HEK293 (cell line): ENCODE measurements at regions not wholly inside any gene's neighbourhood (a gene's known extent, or its start where the extent isn't known, plus 50 kb on each side); places are given as distances from the start of the nearest gene placed in this dataset.

Experiments used
- CTCF ChIA-PET: fragments of 350-600 bp; formaldehyde crosslinking; extraction: SDS; loops from one replicate; lab custom pipeline; 2021; ENCODE audit warnings: antibody characterized with exemption; lab: Yijun Ruan, JAX
- POLR2A ChIA-PET: fragments of 300-600 bp; formaldehyde crosslinking; extraction: SDS; loops from one replicate; lab custom pipeline; 2020; ENCODE audit warnings: antibody characterized with exemption, inconsistent platforms; lab: Yijun Ruan, JAX
- H3K27ac ChIP-seq: fragments of 200-500 bp; sonication (Bioruptor generic); 2 replicates; pipeline ENCODE4 v1.5.1; 2014; ENCODE audit warnings: low read depth, low read length, control low read depth, inconsistent platforms; ENCODE audit errors: extremely low read depth
- H3K36me3 ChIP-seq, 2 experiments: fragments of 200-500 bp in 1 of 2; sonication (Bioruptor generic) in 1 of 2; 1 replicate in 1 of 2; 2 replicates in 1 of 2; pipeline ENCODE4 v1.5.1; 2014 to 2017; ENCODE audit warnings: inconsistent platforms in 2 of 2, low read length in 2 of 2; ENCODE audit not compliant: control insufficient read depth in 2 of 2, insufficient read depth in 1 of 2
- H3K4me1 ChIP-seq: fragments of 200-500 bp; sonication (Bioruptor generic); 2 replicates; pipeline ENCODE4 v1.5.1; 2014; ENCODE audit warnings: mild to moderate bottlenecking, low read length, inconsistent platforms; ENCODE audit not compliant: control insufficient read depth, insufficient read depth
- H3K4me3 ChIP-seq: 2 replicates; pipeline ENCODE4 v1.5.1; 2011; ENCODE audit warnings: low read depth, mild to moderate bottlenecking, control low read depth, low read length, moderate library complexity
- H3K9me3 ChIP-seq: fragments of 200-500 bp; sonication (Bioruptor generic); 2 replicates; pipeline ENCODE4 v1.5.1; 2014; ENCODE audit warnings: low read depth, low read length, inconsistent platforms; ENCODE audit not compliant: control insufficient read depth, insufficient read depth
- GFI1B ChIP-seq: fragments of 450-650 bp; formaldehyde crosslinking; IDR thresholded peaks from 2 replicates; pipeline ENCODE4 v1.5.1; 2016; ENCODE audit warnings: missing biosample characterization, missing genetic modification characterization
- HOXC10 ChIP-seq: sonication (generic); formaldehyde crosslinking; IDR thresholded peaks from 2 replicates; pipeline ENCODE4 v1.8.1; 2023; ENCODE audit warnings: mild to moderate bottlenecking, missing genetic modification reagents
- SETDB1 ChIP-seq: IDR thresholded peaks from one replicate; pipeline ENCODE4 v1.6.1; 2017; ENCODE audit warnings: mild to moderate bottlenecking, low read length, moderate library complexity, mixed read lengths; ENCODE audit not compliant: insufficient read length
- TRIM28 ChIP-seq: IDR thresholded peaks from 2 replicates; pipeline ENCODE4 v1.6.1; 2011; ENCODE audit warnings: low read length, control low read depth, borderline replicate concordance
- ZIC2 ChIP-seq: fragments of 450-650 bp; formaldehyde crosslinking; IDR thresholded peaks from 2 replicates; pipeline ENCODE4 v1.5.1; 2016; ENCODE audit warnings: missing biosample characterization, missing genetic modification characterization
- ZNF10 ChIP-seq: fragments of 450-650 bp; formaldehyde crosslinking; IDR thresholded peaks from 2 replicates; pipeline ENCODE4 v1.5.1; 2017; ENCODE audit warnings: missing biosample characterization, missing genetic modification characterization
- ZNF140 ChIP-seq: fragments of 450-650 bp; formaldehyde crosslinking; IDR thresholded peaks from 2 replicates; pipeline ENCODE4 v1.5.1; 2016; ENCODE audit warnings: missing biosample characterization, missing genetic modification characterization
- ZNF175 ChIP-seq: fragments of 450-650 bp; formaldehyde crosslinking; IDR thresholded peaks from 2 replicates; pipeline ENCODE4 v1.5.1; 2016; ENCODE audit warnings: missing biosample characterization, missing genetic modification characterization
- ZNF23 ChIP-seq: fragments of 450-650 bp; formaldehyde crosslinking; IDR thresholded peaks from 2 replicates; pipeline ENCODE4 v1.5.1; 2016; ENCODE audit warnings: missing biosample characterization, missing genetic modification characterization, borderline replicate concordance
- ZNF366 ChIP-seq: fragments of 450-650 bp; formaldehyde crosslinking; conservative IDR thresholded peaks from 2 replicates; pipeline ENCODE4 v1.5.1; 2016; ENCODE audit warnings: missing biosample characterization, missing genetic modification characterization
- ZNF404 ChIP-seq: fragments of 450-650 bp; formaldehyde crosslinking; IDR thresholded peaks from 2 replicates; pipeline ENCODE4 v1.5.1; 2017; ENCODE audit warnings: missing biosample characterization, missing genetic modification characterization
- ZNF473 ChIP-seq: fragments of 450-650 bp; formaldehyde crosslinking; IDR thresholded peaks from 2 replicates; pipeline ENCODE4 v1.5.1; 2017; ENCODE audit warnings: missing biosample characterization, missing genetic modification characterization
- ZNF48 ChIP-seq: fragments of 450-650 bp; formaldehyde crosslinking; IDR thresholded peaks from 2 replicates; pipeline ENCODE4 v1.5.1; 2016; ENCODE audit warnings: missing biosample characterization, missing genetic modification characterization
- ZNF544 ChIP-seq: fragments of 450-650 bp; formaldehyde crosslinking; IDR thresholded peaks from 2 replicates; pipeline ENCODE4 v1.5.0; 2017; ENCODE audit warnings: missing biosample characterization, missing genetic modification characterization
- ZNF596 ChIP-seq: fragments of 450-650 bp; IDR thresholded peaks from 2 replicates; pipeline ENCODE4 v1.5.0; 2018; ENCODE audit warnings: missing biosample characterization, mild to moderate bottlenecking, missing genetic modification characterization, moderate library complexity
- ZNF639 ChIP-seq: fragments of 450-650 bp; formaldehyde crosslinking; IDR thresholded peaks from 2 replicates; pipeline ENCODE4 v1.5.1; 2016; ENCODE audit warnings: missing biosample characterization, missing genetic modification characterization
- ZNF791 ChIP-seq: fragments of 450-650 bp; formaldehyde crosslinking; IDR thresholded peaks from 2 replicates; pipeline ENCODE4 v1.5.1; 2016; ENCODE audit warnings: missing biosample characterization, missing genetic modification characterization
- ZSCAN30 ChIP-seq: fragments of 450-650 bp; IDR thresholded peaks from 2 replicates; pipeline ENCODE4 v1.5.1; 2018; ENCODE audit warnings: missing biosample characterization, mild to moderate bottlenecking, missing genetic modification characterization, moderate library complexity
- TF ChIP-seq, protein P1 (sequence below): fragments of 450-650 bp; formaldehyde crosslinking; optimal IDR thresholded peaks from 2 replicates; pipeline ENCODE3; 2016; ENCODE audit warnings: missing biosample characterization, mild to moderate bottlenecking, missing genetic modification characterization
- TF ChIP-seq, protein P2 (sequence below): fragments of 450-650 bp; formaldehyde crosslinking; IDR thresholded peaks from 2 replicates; pipeline ENCODE4 v1.5.1; 2017; ENCODE audit warnings: missing biosample characterization, missing genetic modification characterization
- TF ChIP-seq, protein P3 (sequence below): fragments of 450-650 bp; formaldehyde crosslinking; IDR thresholded peaks from 2 replicates; pipeline ENCODE4 v1.5.1; 2016; ENCODE audit warnings: missing biosample characterization, missing genetic modification characterization

DNA sequence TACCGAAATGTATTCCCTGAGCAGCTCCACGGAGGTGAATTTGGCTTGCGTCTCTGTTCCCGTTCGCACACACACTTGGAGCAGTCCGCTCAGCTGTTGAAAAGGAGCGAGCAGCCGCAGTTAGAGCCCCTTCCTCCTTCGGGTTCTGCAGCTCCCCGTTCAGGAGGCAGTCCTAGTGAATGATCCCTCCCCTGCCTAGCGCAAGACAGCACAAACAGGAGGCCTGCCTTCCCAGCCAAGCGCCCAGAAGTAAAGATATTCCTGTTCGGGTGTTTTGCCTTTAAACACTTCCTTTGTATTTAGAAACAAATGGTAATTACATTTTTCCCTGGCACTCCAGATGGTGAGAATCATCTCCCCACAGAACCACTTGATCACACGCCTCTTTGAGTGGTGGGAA lies 64.7 kb downstream of the ABCC12 start:
- TF ChIP-seq ZNF10 (tag by site-specific recombination) (no peak), HOXC10 (CRISPR knock-in tag) (no peak)
- CTCF ChIA-PET = interaction anchor here (0.7 kb wide), 1 partner anchor 15 kb away, joined by 3 read pairs; no protein-coding TSS in a partner anchor
- Histone ChIP-seq H3K27ac (no peak overlapping the region), H3K9me3 (no peaks in the 10 kb centered on the region), H3K4me1 (no peaks in the 10 kb centered on the region), H3K4me3 (no peak overlapping the region), H3K36me3 (no peaks in the 10 kb centered on the region)
- POLR2A ChIA-PET = no interaction called here

GRCh38 chr16:48089053-48089792 lies 66.6 kb downstream of the ABCC12 start:
- no peak overlapping the region for H3K4me3 ChIP-seq
- H3K36me3 ChIP-seq = no peaks in the 10 kb centered on the region
- ChIA-PET CTCF (interaction anchor here (0.8 to 0.9 kb wide), 3 partner anchors 13 to 1159 kb away, joined by 3 to 6 read pairs (median 3); no protein-coding TSS in a partner anchor), POLR2A (no interaction called here)
- no peak overlapping the region for H3K27ac ChIP-seq
- H3K4me1 ChIP-seq = no peaks in the 10 kb centered on the region
- no peaks in the 10 kb centered on the region for H3K9me3 ChIP-seq
- TF ChIP-seq ZNF366 (tag by site-specific recombination) = no peak
- TF ChIP-seq TRIM28 = no peak
- no peak for TF ChIP-seq ZSCAN30 (tag by site-specific recombination)
- TF ChIP-seq, protein P1, sequence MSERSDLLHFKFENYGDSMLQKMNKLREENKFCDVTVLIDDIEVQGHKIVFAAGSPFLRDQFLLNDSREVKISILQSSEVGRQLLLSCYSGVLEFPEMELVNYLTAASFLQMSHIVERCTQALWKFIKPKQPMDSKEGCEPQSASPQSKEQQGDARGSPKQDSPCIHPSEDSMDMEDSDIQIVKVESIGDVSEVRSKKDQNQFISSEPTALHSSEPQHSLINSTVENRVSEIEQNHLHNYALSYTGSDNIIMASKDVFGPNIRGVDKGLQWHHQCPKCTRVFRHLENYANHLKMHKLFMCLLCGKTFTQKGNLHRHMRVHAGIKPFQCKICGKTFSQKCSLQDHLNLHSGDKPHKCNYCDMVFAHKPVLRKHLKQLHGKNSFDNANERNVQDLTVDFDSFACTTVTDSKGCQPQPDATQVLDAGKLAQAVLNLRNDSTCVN (tag by site-specific recombination) = no peak
- TF ChIP-seq ZNF473 (tag by site-specific recombination) = no peak
- TF ChIP-seq ZNF596 (tag by site-specific recombination) = no peak
- TF ChIP-seq ZNF544 (tag by site-specific recombination) = no peak
- no peak for TF ChIP-seq ZNF48 (tag by site-specific recombination)
- TF ChIP-seq ZNF140 (tag by site-specific recombination) = no peak
- no peak for TF ChIP-seq ZNF175 (tag by site-specific recombination)
- no peak for TF ChIP-seq GFI1B (tag by site-specific recombination)
- TF ChIP-seq ZNF639 (tag by site-specific recombination) = no peak
- no peak for TF ChIP-seq SETDB1
- TF ChIP-seq ZIC2 (tag by site-specific recombination) = no peak
- TF ChIP-seq, protein P2, sequence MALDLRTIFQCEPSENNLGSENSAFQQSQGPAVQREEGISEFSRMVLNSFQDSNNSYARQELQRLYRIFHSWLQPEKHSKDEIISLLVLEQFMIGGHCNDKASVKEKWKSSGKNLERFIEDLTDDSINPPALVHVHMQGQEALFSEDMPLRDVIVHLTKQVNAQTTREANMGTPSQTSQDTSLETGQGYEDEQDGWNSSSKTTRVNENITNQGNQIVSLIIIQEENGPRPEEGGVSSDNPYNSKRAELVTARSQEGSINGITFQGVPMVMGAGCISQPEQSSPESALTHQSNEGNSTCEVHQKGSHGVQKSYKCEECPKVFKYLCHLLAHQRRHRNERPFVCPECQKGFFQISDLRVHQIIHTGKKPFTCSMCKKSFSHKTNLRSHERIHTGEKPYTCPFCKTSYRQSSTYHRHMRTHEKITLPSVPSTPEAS = no peak
- TF ChIP-seq ZNF791 (tag by site-specific recombination) = no peak

- Histone ChIP-seq H3K27ac (no peak overlapping the region), H3K36me3 (no peaks in the 10 kb centered on the region), H3K4me1 (no peaks in the 10 kb centered on the region), H3K9me3 (no peaks in the 10 kb centered on the region), H3K4me3 (no peak overlapping the region)
- ChIA-PET CTCF (interaction anchor here (0.6 kb wide), 1 partner anchor 823 kb away, joined by 3 read pairs; no protein-coding TSS in a partner anchor), POLR2A (no interaction called here)
- TF ChIP-seq ZNF404 = no peak
- TF ChIP-seq, protein P3, sequence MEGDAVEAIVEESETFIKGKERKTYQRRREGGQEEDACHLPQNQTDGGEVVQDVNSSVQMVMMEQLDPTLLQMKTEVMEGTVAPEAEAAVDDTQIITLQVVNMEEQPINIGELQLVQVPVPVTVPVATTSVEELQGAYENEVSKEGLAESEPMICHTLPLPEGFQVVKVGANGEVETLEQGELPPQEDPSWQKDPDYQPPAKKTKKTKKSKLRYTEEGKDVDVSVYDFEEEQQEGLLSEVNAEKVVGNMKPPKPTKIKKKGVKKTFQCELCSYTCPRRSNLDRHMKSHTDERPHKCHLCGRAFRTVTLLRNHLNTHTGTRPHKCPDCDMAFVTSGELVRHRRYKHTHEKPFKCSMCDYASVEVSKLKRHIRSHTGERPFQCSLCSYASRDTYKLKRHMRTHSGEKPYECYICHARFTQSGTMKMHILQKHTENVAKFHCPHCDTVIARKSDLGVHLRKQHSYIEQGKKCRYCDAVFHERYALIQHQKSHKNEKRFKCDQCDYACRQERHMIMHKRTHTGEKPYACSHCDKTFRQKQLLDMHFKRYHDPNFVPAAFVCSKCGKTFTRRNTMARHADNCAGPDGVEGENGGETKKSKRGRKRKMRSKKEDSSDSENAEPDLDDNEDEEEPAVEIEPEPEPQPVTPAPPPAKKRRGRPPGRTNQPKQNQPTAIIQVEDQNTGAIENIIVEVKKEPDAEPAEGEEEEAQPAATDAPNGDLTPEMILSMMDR = no peak
- TF ChIP-seq ZNF23 = no peak
These were observed 68.2 kb downstream of the ABCC12 start for GRCh38 chr16:48087639-48088038.
